NOMO-1 treated with DMSO at 0.1 percent for 48 hours (cell line): ENCODE measurements at regions not wholly inside any gene's neighbourhood (a gene's known extent, or its start where the extent isn't known, plus 50 kb on each side); places are given as distances from the start of the nearest gene placed in this dataset.

Experiments used
- DNase-seq: peaks from one replicate; lab custom pipeline; 2025; ENCODE audit not compliant: unreplicated experiment; lab: John Stamatoyannopoulos, UW

DNA sequence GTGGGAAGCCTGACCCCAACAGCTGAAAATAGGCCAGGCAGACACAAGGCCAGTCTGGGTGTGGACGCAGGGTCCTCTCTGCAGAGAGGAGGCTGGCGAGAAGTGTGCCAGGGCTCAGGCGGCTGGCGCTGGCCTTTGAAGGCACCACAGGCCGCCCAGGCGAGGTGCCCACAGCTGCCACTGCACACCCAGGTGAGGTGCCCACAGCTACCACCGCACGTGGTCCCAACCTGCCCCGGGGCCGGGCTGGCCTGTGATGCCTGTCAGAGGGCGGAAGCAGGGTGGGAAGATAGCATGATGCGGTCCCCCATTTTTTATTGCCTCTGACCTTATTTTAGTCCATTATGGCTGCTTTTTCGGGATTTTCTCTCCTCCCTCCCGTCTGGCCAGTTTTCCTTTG is 1303.9 kb downstream of the BRD1 start:
- DNase-seq: no peak

DNA sequence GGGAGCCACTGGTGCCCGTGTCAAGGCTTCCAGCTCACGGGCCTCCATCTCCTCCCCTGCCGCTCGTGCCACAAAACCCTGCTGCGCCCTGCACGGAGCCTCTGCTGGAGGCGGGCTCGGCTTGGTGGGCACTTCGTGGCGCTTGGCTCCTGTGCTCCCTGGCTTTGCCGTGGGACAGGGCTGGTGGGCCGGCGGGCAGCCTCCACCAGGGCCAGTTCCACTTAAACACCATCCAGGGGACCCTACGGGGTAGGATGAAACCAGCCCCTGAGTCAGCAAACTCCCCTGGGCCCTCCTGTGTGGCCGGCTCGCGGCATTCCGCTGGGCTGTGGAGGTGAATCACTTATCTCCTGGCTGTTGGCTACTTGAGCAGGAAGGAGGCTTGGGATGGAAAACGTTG is 1304.6 kb downstream of the BRD1 start:
- no peak for DNase-seq

- no peak for DNase-seq
These were observed 1305.4 kb downstream of the BRD1 start for GRCh38 chr22:48522271-48522670.

GRCh38 chr22:48520884-48521588 is 1306.6 kb downstream of the BRD1 start:
- no peak for DNase-seq

GRCh38 chr22:48520207-48520606 is 1307.5 kb downstream of the BRD1 start:
- DNase-seq: no peak

DNA sequence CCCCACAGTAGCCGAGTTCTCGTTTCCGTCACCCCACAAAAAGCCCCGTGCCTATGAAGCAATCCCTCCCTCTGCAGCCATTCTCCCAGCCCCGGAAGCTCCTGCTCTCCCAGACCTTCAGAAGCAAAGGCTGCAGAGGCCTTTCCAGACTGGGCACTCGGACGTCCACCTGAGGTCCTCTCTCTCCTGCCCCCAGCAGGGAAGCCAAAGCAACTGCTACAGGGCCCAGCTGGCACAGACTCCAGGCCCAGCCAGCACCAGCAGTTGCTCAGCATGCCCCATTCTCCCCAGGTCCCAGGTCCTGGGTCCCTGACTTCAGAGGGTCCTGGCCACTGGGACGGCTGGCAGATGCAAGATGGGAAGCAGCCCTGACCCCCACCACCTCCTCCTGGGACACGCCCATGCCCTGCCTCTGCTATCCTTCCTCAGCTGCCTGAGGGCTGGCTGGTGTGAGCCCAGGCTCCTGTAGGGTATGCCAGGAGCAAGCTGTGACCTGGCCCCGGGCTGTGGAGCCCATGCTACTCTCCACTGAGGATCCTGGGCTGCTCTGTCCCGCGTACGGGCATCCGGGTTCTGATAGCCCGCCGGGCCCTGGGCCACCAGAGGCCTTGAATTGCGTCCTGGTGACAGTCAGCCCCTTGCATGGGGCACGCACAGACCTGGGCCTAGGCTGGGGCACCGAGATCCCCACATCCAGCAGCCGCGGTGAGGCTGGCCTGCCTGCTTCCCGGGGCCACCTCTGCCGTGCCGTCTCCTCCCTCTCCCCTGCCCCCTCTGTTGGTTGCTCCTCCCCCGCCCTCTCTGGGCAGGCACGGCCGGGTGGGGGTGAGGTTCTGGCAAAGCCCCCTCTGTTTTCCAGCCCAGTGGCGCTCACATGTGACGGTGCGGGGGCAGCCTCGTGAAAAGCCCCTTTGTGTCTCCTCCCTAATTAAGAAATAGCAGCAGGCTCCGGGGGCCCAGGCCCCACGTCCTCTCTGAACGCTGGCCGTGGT is 1310.3 kb downstream of the BRD1 start:
- DNase-seq: no peak

DNA sequence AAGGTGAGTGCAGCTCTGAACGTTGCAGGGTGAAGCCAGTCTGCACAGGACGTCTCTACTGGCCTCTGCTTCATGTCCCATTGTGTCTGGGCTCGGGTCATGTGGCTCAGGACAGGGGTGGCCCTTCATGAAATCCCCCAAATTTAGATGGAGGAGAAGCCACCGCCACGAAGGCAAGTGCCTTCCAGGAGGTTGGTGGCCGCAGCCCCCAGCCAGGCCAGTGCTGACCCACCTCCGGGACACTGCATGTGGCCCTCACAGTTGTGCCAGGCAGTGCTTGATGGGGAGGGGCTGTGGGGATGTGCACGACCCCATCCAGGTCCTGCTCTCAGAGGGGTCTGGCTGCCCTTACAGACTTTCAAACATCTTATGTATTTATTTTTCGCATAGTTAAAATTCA is 1311.1 kb downstream of the BRD1 start:
- no peak for DNase-seq

DNA sequence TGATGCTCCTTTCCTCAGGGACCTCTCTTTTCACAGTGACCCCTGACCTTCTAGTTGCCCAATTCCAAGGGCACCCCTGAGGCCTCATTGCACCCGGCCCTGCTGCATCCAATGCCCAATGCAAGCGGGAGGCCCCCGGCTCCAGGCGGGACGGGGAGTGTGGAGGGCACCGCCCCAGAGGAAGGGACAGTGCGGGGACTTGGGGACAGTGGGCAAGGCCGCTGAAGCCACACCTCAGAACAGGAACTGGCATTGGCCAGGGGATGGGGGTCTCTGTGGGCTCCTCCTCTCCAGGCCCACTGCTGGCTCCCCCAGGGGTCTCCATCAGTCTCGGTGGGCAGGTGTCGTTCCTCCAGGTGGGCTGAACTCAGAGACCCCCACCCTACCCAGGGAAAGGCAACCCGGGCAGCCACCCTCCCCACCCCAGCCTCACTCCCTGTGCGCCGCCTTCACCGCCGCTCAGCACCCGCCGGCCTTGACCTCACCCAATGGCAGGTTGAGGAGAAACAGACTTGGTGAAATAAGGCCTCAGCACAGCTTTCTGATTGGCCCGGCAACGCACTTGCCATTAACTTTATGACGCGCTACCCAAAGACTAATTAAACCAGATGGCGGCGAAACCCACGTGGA is 1312.0 kb downstream of the BRD1 start:
- DNase-seq: no peak

DNA sequence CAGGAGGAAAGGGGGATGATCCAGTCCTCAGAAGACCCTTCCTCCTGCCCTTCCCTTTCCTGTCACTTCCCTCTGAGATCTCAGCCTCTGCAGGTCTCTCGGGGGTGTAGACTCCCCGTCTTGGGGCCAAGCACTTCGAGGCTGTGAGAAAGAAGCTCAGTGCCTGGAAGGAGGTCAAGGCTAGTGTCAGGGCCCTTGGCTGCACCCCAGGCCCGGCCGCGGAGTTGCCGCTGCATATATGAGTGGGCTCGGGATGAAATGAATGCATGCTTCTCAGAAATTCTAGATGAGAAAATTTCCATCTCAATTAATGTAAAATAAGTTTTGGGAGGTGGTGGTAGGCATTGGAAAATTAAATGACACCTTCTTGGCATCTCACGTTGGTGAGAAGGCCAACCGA is 1313.7 kb downstream of the BRD1 start:
- DNase-seq: no peak

GRCh38 chr22:48513446-48513845 is 1314.2 kb downstream of the BRD1 start:
- no peak for DNase-seq

DNA sequence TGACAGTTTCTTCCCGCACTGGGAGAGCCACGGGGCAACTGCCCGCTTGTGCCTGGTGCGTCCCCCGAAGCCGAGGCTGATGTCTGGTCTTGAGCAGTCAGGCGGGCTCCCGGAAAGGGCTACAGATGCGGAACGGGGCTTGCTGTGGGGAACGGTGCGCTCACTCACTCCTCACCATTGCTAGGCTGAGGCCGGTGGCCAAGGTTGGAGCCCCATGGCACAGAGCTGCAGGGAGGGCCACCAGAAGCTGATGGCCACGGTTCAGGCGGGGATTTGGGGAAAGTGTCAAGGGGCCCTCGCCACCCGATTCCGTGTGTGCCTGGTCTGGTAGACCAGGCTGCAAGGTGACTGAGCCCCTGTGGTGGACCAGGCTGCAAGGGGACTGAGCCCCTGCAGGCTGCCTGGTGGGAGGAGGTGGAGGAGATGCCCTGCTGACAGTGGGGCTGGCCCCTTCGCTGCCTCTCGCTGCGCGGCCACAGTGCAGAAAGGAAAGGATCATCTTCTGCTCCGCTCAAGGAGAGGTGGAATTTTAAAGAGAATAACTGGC is 1315.8 kb downstream of the BRD1 start:
- DNase-seq: no peak

DNA sequence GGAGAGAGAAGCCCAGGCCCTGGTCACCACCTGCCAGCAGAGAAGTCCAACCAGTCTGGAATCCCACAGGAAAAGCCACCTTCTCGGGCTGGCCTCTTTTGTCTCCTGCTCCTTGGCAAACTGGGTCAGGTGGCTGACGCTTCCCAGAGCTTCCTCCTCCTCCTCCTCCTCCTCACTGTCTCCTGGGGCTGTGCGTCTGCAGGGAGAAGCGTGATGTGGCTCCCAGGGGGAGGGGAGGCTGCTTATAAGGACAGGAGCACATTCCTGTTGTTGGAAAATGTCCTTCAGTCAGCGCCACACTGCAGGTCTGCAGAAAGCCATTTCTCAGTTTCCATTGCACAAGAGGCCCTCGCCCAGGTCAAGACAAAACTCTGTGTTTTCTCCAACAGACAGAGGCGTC is 1316.5 kb downstream of the BRD1 start:
- no peak for DNase-seq

GRCh38 chr22:48510599-48510998 is 1317.1 kb downstream of the BRD1 start:
- DNase-seq: no peak

DNA sequence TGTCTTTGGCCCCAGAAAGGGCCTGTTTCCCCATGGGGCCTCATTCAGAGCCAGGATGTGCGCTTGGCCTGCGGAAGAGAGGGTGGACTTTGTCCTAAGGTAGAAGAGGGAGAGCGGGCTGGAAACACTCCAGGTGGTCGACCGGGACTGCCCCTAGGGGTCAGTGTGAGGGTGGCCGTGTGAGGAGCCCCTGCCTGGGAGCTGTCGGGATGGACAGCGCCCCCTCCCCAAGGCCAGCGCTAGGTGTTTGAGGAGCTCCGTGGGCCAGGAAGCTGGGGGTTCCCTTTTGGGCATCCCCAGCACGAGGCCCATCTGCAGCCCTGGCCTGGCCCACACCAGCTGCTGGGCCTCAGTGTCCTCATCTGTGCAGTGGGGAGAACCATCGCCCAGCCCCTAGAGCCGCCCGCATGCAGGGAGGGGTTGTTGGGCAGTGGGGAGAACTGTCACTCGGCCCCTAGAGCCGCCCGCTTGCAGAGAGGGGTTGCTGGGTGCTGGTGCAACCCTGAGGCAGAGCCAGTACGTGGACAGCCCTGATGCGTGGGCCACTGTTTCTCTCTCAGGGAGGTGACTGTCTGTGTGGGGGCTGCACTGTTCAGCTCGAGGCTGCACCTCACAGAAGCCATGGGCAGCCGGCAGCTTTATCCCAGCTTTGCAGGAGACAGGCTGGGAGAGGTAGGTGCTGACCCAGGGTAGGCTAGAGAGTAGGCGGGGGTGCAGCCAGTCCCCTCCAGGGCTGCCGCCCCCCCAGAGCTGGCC is 1319.9 kb downstream of the BRD1 start:
- no peak for DNase-seq

DNA sequence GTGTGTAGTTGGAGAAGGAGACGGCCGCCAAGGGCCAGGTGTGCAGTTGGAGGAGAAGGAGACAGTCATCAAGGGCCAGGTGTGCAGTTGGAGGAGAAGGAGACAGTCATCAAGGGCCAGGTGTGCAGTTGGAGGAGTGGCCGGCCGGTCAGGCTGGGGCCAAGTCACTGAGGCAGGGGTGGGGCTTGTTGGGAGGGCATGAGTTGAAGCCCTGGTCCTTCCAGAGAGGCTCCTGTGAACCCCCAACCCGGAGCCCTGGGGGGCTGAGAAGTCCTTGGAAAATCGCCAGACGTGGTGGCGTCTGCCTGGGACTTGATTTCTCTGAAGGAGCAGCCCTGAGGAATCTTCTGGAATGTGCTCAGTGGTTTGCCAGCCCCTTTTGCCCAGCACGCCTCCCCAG is 1320.5 kb downstream of the BRD1 start:
- no peak for DNase-seq

DNA sequence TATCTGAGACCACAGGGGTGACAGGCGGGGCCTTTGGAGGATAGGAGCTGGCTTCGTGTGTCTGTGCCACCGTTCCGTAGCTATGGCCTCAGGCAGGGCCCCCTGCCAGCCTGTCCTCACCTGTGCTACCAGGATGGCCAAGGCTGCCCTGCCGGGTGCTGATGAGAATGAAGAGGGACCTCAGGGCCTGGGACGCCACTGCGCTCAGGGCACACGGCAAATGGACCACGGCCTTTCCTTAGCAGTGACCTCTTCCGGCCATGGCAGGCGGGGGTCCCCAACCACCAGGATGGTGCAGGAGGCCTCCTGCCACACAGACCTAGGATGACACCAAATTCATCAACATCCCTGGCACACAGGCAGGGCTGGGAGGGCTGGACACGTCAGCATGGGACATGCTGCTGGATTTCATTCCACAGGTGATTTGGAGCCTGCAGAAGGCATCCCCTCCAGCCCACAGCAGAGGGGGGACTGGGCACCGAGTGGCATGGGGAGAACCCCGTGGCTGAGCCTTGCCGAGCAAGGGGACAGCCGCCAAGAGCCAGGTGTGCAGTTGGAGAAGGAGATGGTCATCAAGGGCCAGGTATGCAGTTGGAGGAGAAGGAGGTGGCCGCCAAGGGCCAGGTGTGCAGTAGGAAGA is 1321.0 kb downstream of the BRD1 start:
- DNase-seq: no peak

DNA sequence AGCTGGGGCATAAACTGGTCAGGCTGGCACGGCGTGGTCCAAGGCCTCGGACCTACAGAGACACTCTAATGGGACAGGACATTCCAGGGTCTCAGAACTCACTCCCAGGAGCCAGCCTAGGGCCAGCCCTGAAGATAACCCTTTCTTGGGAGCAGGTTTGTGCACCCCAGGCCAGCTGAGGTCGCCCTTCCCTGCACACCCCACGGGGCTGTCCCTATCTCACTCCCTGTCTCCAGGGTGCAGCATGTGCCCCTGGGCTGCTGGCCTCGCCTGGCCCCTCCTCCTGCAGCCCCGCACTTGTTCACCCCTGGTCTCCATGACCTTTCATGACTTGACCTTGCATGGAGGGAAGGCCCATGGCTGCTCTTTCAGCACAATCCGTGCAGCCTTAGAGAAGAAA is 1321.8 kb downstream of the BRD1 start:
- DNase-seq: no peak

DNA sequence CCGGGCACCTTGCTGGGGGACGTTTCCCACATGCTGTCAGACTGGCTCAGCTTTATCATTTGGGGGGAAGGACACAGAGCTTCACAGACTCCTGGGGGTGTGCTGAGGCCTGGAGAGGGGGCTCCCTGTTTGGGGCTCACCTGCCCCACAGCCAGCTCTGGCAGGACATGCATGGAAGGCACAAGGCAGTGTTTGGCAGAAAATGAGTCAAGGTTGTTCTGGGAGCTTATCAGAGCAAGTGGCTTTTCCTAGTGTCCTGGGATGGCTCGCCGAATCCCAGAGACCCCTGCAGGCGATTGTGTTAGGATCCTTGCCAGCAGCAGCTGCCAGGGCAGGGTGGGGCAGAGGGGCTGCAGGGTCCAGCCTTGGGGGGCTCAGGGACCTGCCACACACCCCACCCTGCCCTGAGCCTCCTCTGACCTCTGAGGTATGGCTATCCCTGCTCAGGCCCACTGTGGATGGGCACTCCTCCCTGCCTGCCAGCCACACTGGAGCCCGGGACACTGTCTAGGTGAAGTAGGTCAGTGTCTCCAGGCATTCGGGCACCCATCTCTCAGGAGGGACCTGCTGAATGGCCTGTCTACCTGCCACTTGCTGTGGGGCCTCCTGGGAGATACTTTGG is 1323.0 kb downstream of the BRD1 start:
- no peak for DNase-seq

DNA sequence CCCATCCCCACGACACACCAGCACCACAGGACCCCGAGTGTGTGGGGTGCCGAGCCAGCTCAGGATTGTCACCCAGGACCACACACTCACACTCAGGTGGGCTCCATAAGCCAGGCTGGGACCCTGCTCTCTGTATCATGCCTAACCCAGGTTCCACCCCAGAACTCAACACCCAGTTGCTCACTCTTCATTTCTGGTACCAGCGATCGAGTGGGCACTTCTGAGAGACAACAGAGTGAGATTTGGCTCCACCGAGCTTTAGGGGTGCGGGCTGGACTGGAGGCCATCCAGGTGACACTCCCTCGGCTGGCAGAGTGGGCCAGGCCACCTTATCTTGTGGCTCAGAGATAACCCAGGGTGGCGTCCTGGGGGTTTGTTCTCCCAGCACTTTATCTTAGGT is 1323.8 kb downstream of the BRD1 start:
- no peak for DNase-seq
